ENCODE measurements at regions not wholly inside any gene's neighbourhood (a gene's known extent, or its start where the extent isn't known, plus 50 kb on each side); places are given as distances from the start of the nearest gene placed in this dataset.

DNA sequence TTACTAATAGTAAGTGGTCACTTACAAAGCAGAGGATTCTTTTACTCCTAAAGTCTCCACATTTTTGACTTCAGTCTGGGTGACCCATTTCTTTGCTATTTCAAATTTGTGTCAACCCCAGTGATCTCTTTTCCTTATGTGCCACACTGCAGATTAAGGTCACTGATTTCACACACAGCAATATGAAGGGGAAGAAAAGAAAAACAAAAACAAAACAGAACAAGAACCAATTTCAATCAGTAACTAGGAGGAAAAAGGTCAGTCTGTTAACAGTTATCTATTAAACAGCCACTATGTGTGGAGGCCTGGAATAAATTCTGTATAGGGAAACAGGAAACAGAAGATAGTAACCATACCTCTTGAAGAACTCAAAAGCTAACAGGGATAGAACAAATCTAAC lies 72.0 kb upstream of the ACVR2A start:
- TF ChIP-seq, protein P1, sequence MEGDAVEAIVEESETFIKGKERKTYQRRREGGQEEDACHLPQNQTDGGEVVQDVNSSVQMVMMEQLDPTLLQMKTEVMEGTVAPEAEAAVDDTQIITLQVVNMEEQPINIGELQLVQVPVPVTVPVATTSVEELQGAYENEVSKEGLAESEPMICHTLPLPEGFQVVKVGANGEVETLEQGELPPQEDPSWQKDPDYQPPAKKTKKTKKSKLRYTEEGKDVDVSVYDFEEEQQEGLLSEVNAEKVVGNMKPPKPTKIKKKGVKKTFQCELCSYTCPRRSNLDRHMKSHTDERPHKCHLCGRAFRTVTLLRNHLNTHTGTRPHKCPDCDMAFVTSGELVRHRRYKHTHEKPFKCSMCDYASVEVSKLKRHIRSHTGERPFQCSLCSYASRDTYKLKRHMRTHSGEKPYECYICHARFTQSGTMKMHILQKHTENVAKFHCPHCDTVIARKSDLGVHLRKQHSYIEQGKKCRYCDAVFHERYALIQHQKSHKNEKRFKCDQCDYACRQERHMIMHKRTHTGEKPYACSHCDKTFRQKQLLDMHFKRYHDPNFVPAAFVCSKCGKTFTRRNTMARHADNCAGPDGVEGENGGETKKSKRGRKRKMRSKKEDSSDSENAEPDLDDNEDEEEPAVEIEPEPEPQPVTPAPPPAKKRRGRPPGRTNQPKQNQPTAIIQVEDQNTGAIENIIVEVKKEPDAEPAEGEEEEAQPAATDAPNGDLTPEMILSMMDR (IDR thresholded peaks at IDR 0.05): no peak
- Histone ChIP-seq H3K4me3 (ENCODE audit: low read depth, low read length) (no peak overlapping the region), H3K9me3 (ENCODE audit: control insufficient read depth, low read length) (no peaks in the 10 kb centered on the region), H3K79me2 (no peaks in the 10 kb centered on the region), H3K4me2 (ENCODE audit: low read length) (no peak overlapping the region), H3K27ac (no peak overlapping the region), H3K36me3 (ENCODE audit: control insufficient read depth, insufficient read depth, low read length) (no peaks in the 10 kb centered on the region), H2AFZ (no peak overlapping the region), H3K4me1 (no peaks in the 10 kb centered on the region), H3K27me3 (ENCODE audit: control insufficient read depth, insufficient read depth, low read length) (no peaks in the 10 kb centered on the region), H3K9ac (no peak overlapping the region)

- no peak overlapping the region for H3K27ac ChIP-seq
- no peak overlapping the region for H2AFZ ChIP-seq
- no peaks in the 10 kb centered on the region for H3K27me3 ChIP-seq (ENCODE audit: control insufficient read depth, insufficient read depth, low read length)
- no peak overlapping the region for H3K4me3 ChIP-seq (ENCODE audit: low read depth, low read length)
- H3K9ac ChIP-seq: no peak overlapping the region
- H3K36me3 ChIP-seq (ENCODE audit: control insufficient read depth, insufficient read depth, low read length): no peaks in the 10 kb centered on the region
- no peaks in the 10 kb centered on the region for H3K79me2 ChIP-seq
- TF ChIP-seq, protein P1 (IDR thresholded peaks at IDR 0.05): no peak
- H3K4me2 ChIP-seq (ENCODE audit: low read length): no peak overlapping the region
- H3K4me1 ChIP-seq: no peaks in the 10 kb centered on the region
- no peaks in the 10 kb centered on the region for H3K9me3 ChIP-seq (ENCODE audit: control insufficient read depth, low read length)
Measured at GRCh38 chr2:147763861-147764260, 81.0 kb upstream of the ACVR2A start.

DNA sequence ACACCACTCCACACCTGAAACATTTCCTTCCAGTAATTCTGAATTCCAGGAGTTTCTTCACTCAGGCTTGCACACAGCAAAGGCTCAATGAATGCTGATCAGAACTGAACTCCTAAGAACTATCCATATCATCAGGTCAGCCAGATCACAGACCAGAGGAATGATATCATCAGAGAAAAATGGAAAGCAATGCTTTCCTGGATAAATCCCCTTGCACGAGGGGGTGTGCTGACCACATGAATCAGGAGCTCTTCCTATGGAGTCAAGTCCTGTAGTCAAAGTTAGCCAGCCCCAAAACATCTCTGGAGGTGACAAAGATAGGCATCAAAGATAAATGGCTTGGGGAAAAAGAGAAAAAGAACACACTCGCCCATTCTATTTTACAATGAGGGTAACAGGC lies 83.8 kb upstream of the ACVR2A start:
- Histone ChIP-seq H3K79me2 (no peaks in the 10 kb centered on the region), H3K4me3 (ENCODE audit: low read depth, low read length) (no peak overlapping the region), H2AFZ (no peak overlapping the region), H3K4me1 (no peaks in the 10 kb centered on the region), H3K27ac (no peak overlapping the region), H3K27me3 (ENCODE audit: control insufficient read depth, insufficient read depth, low read length) (no peaks in the 10 kb centered on the region), H3K9me3 (ENCODE audit: control insufficient read depth, low read length) (no peaks in the 10 kb centered on the region), H3K9ac (no peak overlapping the region), H3K4me2 (ENCODE audit: low read length) (no peak overlapping the region), H3K36me3 (ENCODE audit: control insufficient read depth, insufficient read depth, low read length) (no peaks in the 10 kb centered on the region)
- TF ChIP-seq, protein P1 (IDR thresholded peaks at IDR 0.05): no peak

GRCh38 chr2:147759536-147759935 lies 85.3 kb upstream of the ACVR2A start:
- Histone ChIP-seq H3K9me3 (ENCODE audit: control insufficient read depth, low read length) (no peaks in the 10 kb centered on the region), H3K4me3 (ENCODE audit: low read depth, low read length) (no peak overlapping the region), H3K27ac (no peak overlapping the region), H3K4me2 (ENCODE audit: low read length) (no peak overlapping the region), H2AFZ (no peak overlapping the region), H3K79me2 (no peaks in the 10 kb centered on the region), H3K36me3 (ENCODE audit: control insufficient read depth, insufficient read depth, low read length) (no peaks in the 10 kb centered on the region), H3K9ac (no peak overlapping the region), H3K4me1 (no peaks in the 10 kb centered on the region), H3K27me3 (ENCODE audit: control insufficient read depth, insufficient read depth, low read length) (no peaks in the 10 kb centered on the region)
- TF ChIP-seq, protein P1 (IDR thresholded peaks at IDR 0.05): no peak

GRCh38 chr2:147758821-147759220 lies 86.0 kb upstream of the ACVR2A start:
- TF ChIP-seq, protein P1 (IDR thresholded peaks at IDR 0.05): no peak
- no peaks in the 10 kb centered on the region for H3K4me1 ChIP-seq
- no peaks in the 10 kb centered on the region for H3K36me3 ChIP-seq (ENCODE audit: control insufficient read depth, insufficient read depth, low read length)
- no peak overlapping the region for H3K27ac ChIP-seq
- no peak overlapping the region for H2AFZ ChIP-seq
- H3K4me2 ChIP-seq (ENCODE audit: low read length): no peak overlapping the region
- no peaks in the 10 kb centered on the region for H3K27me3 ChIP-seq (ENCODE audit: control insufficient read depth, insufficient read depth, low read length)
- H3K9me3 ChIP-seq (ENCODE audit: control insufficient read depth, low read length): no peaks in the 10 kb centered on the region
- H3K4me3 ChIP-seq (ENCODE audit: low read depth, low read length): no peak overlapping the region
- H3K9ac ChIP-seq: no peak overlapping the region
- H3K79me2 ChIP-seq: no peaks in the 10 kb centered on the region

Data from parathyroid adenoma (tissue), 2 donors.